ENCODE measurements at regions not wholly inside any gene's neighbourhood (a gene's known extent, or its start where the extent isn't known, plus 50 kb on each side); places are given as distances from the start of the nearest gene placed in this dataset.
"Not testable (repeated sequence)": the region's sequence is repeated elsewhere in the genome, so short reads cannot be mapped to it uniquely, and the experiment has no call there.

DNA sequence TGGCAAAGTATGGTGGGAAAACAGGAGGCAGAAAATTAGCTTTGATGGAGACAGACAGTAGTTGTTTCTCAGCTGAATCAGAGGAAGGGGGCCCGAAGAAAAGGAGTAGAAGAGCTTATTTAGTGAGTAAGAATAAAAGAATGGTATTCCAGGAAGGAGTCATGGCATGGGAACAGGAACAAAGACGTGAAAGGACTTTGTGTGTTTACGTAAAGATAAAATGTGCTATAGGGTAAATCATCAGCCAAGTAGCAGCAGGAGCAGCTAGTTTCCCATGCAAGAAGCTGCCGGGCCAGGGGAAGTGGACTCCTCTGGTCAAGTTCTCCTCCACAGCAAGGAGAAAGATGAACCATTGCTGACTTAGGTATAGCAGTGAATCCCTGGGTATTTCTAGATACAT, 454.5 kb downstream of the HINT1 start:
- no peak for DNase-seq

DNA sequence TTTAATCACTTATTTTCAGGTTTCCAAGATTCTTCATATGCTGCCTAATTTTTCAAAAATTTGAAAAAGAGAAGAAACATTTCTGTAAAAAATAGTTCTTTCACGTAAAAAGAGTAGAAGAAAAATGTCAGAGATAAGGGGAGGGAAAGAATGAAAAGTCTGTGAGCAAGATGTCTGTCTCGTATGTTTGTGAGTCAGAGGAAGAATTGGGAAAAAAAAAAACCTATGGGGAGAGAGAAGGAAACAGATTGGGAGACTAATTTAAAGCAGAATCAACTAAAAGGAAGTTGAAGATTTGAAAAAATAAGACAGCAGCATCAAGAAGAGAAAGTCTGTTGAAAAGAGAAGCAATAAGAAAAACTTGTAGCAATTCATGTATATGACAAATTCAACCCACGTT, 456.3 kb downstream of the HINT1 start:
- no peak for DNase-seq

DNA sequence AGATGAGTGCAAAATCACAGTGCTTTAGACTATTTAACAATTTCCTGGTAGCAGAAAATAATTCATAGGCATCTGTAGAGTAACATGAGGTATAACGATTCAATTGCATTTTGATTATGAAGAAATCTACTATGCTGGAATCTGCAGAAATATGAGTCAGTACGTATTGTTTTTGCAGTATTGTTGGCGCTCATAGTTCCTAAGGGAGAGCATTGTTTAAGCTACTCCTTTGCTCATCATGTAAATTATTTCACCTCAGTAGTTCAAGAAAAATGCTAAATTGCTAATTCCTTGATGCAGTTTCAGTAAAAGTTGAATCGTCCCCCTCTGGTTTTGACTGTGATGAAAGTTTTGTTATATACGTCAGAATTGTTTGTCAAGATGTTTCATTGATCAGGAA, 458.4 kb downstream of the HINT1 start:
- no peak for DNase-seq

DNA sequence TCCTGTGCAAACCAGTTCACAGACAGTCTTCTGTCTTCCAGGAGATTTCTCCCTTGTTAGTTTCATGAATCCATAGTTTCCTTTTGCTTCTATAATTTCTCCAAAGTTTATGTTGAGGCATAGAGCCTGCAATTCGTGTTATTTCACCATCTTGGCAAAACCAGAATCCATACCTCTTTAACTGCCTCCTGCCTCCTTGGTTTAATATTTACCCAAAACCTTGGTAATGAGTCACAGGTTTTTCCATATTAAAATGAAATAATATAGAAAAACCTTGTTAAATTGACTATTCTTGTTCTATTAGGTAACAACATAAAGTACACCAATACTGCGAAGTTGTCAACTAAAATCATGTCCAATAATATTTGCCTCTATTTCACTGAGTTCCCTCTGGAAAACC, 459.7 kb downstream of the HINT1 start:
- no peak for DNase-seq

DNA sequence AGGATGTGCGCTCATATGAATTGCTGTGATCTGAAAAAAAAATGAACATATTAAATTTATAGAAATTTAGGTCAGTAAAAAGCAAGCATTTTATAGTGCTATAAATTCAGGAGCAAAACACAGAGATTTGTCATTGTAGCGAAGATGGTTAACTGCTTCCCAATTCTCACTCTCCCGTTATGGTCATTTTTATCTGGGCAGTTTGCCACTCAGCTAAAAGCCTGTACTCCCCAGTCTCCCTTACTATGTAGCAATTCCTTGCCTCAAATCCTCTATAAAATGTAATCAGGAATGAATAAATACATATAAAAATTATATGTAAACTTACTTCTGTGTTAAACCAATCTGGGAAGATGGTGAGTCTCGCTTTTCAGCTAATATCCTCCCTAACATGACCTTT, 471.5 kb downstream of the HINT1 start:
- no peak for DNase-seq

DNA sequence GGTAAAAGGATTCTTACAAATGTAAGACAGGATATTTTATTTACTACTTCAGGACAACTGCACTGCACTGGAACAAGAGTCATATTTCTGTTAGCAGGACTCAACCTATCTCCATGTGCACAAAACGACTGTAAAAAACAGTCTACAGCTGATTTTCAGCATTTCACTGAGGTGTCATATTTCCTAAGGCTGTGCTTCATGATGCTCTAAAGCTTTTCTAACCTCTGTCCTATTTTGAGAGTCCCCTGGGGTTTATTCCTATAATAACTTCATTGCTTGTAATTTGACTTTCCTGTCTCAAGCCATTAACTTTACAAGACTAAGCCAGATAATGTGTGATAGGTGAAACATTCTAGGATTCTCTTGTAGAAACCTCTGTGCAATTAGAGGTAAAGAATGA, 472.3 kb downstream of the HINT1 start:
- no peak for DNase-seq

DNA sequence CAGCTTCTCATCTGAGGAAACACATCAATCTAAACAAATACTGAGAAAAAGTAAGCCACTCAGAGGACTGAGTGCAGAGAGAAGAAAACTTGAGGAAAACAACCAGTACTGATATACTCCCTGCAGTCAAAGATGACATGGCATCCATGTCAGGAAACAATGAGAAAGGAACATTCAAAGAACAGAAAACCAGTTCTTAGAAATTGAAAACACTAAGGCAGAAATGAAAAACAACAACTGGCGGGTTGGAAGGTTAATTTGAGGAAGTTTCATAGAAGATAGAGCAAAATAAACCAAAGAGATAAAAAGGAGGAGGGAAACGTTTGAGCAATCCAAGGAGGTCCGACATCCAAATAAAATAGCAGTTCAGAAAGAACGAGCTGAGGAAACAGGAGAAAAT, 475.2 kb downstream of the HINT1 start:
- no peak for DNase-seq

DNA sequence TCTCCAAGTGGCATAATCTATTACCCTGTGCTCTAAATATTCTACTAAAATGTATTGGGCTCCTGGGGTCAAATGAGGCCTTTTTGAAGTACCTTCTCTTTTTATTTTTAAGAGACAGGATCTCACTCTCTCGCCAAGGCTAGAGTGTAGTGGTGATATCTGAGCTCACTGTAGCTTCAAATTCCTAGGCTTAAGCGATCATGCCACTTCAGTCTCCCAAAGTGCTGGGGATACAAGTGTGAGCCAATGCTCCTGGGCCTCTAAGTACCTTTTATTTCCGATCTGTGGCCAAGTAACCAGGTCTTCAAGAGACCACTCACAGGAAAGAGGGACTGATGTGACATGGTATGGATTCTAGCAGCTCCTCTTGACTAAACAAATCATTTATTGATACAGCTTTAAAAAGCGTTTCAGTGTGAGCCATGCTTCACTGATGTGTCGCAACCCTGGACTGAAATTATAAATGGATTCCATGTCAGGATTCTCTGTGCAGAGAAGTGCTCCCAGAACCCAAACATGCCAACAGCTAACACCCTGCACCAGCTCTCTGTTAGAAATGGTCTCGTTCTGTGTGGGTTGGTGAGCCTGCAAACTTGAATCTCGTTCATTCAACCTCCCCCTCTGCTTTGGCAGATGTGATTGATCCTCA, 477.8 kb downstream of the HINT1 start:
- DNase-seq = no peak

DNA sequence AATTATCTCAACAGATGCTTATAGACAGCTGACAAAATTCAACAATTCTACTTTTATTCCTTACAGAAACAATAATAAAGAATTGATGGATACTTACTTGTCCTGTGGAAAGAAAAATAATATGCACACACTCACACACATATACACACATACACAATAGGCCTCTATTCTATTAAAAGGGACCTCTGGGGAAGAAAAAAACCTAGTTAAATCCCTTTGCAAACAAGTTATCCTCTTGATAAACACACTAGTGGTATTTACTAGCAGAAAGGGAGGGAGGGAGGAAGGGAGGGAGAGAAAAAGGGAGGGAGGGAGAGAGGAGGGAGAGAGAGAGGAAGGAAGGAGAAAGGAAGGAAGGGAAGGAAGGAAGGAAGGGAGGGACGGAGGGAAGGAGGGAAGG, 486.4 kb downstream of the HINT1 start:
- no peak for DNase-seq

DNA sequence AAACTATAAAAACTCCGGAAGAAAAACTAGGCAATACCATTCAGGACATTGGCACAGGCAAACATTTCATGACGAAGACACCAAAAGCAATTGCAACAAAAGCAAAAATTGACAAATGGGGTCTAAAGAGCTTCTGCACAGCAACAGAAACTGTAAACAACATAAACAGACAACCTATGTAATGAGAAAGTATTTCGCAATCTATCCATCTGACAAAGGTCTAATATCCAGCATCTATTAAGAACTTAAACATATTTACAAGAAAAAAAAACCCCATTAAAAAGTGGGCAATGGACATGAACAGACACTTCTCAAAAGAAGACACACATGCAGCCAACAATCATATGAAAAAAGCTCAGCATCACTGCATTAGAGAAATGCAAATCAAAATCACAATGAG, 498.6 kb downstream of the HINT1 start:
- no peak for DNase-seq

DNA sequence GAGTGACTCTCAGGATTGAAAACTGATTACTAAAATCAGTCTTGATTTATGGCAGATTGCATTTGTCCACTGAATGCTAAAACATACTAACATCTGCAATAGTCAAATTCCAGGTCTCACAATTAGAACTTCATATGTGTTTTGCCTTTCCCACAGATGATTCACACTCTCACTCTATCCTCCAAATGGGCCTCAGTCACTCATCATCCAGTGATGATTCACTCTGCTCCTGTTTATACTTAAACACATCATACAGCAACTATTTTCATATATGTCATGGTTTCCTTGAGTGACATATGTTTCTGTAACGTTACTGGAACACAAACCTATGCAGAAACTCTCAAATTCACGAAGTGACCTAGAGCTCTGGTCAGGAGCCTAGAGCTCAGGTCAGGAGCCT, 512.9 kb downstream of the HINT1 start:
- no peak for DNase-seq

DNA sequence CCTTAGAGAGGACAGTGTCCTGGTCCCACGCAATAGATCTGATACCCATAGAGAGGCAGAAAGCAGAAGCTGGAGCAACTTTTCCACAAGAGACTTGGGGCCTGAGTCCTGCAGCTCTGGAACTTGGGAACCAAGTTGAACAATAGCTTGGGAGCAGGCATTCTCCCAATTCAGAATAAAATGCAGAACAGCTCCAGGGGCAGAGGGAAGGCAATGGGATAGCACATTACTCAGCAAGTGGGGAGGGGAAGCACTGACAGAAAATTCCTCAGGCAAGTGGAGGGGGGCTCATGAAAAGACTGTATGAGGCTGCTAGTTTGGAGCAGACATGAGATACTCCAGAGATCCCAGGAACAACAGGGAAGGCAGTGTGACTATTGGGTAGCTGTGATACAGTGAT, 513.6 kb downstream of the HINT1 start:
- DNase-seq = no peak

DNA sequence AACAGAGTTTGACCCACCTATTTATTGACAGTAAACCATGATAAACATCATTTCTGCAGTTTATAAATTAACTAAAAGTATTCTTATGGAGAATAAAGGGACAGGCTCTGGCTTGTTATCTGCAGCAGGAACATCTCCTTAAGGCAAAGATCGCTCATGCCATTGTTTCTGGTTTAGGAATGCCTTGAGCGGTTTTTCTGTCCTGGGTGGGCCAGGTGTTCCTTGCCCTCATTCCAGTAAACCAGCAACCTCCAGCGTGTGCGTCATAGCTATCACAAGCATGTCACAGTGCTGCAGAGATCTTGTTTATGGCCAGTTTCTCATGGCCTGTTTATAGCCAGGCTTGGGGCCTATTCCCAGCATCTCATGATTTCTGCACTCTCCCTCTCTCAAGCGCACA, 521.7 kb downstream of the HINT1 start:
- no peak for DNase-seq

DNA sequence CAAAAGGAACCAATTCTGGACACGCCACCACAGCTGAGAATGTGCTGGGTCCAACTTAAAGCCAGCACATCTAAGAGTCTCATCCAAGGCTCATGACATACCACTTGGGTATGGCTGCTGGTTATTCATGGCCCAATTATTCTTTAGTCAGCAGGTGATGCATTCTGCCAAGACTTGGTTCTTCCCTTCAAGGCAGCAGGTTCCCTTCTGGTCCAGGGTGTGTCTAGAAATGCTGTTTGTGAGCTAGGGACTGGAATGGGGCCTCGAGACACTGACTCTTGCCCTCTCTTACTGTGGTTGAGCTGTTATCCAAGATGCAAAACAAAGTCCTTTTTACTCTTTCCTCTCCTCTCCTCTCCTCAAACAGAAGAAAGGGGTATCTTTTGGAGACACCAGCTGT, 522.6 kb downstream of the HINT1 start:
- DNase-seq = no peak

DNA sequence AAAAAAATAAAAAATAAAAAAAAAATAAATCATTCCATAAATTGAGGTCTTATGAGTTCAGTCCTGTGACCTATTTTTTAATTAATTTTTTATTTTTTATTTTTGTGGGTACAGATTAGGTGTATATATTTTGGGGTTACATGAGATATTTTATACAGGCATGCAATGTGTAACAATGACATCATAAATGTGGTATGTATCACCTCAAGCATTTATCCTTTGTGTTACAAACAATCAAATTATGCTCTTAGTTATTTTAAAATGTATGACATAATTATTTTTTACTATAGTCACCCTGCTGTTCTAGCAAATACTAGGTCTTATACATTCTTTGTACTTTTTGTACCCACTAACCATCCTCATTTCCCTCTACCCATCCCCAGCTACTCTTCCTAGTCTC, 537.9 kb downstream of the HINT1 start:
- DNase-seq = no peak

DNA sequence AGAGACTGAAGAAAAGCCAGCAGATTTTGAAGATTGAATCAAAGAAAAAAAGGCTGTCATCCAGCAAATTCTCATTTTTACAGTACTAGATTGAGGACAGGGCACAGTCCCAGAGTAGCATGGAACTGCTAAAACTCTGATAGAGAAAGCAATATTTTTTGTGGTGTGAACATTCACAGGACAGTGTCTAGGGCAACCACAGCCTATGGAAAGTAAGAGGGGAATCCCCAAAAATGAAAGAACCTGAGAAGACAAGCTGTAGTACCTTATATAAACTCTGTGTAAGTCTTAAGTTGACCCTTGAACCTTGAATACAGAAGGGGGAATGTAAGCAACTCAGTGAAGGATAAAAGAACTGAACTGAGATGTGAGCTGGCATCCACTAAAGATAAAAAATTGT, 540.3 kb downstream of the HINT1 start:
- no peak for DNase-seq

DNA sequence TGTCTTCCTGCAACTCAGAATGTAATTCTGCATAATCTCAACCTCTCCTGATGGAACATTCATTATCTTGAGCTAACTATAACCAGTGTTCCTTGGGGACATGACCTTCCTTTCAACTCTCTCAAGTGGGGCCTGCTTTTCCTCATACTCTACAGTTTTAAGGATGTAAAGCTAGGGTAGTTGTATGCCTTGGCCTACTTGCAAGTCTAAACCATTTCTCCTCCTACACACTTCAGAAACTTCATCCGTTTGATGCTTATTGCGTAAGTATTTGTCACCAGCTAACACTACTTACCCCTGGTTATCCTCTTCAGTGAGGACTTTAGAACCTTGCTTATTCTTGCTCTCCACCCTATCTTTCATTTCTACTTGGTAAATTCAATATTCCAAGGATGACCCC, 548.9 kb downstream of the HINT1 start:
- no peak for DNase-seq

DNA sequence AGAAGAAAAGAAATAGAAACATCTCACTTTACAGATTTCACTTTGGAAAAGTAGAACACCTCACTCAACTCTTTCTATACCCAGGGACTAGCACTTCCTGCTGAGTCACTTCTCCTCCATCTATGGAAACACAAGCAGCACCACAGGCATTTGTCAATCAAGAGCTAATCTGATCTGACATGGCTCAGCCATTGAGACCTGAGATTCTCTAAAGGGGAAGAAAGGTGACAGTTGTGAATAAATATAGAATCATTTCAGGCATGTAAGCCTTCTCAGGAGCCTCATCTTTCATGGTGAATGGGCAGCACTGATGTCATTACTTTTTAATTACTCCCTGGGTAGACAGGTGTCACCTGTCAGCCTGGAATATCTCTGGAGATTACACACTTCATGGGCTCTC, 559.8 kb downstream of the HINT1 start:
- no peak for DNase-seq

DNA sequence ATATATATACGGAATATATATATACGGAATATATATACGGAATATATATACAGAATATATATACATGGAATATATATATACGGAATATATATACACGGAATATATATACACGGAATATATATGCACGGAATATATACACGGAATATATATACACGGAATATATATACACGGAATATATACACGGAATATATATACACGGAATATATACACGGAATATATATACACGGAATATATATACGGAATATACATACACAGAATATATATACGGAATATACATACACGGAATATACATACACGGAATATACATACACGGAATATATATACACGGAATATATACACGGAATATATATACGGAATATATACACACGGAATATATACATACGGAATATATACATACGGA, 568.4 kb downstream of the HINT1 start:
- DNase-seq = not testable (repeated sequence)

DNA sequence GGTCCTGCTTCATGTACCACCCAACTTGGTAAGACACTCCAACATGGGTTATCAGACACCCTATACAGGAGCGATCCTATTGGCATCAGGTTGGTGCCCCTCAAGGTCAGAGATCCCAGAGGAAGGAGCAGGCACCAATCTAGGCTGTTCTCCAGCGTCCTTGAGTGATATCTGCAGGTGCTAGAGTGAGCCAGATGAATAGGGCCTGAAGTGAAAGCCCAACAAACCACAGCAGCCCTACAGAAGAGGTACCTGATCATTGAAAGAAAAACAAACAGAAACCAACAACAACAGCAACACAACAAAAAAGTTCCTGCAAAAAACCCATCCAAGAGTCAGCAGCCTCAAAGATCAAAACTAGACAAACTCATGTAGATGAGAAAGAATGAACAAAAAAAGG, 584.8 kb downstream of the HINT1 start:
- DNase-seq = no peak

DNA sequence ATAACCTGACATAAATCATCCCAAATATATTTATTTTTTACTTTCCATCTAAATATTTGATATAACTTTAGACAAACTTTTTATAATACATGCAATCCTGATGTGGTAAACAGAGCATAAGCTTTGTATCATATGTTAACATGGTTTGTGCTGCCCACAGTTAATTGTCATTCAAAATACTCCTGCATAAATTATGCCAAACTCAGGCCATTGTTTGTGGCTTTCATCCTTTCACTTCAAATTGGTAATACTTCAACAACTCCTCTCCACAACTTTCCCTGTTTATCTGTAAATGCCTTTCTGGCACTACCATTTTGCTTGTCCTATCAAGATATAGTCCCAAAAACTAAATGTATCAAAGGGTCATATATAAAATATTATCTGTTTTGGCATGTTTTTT, 586.7 kb downstream of the HINT1 start:
- DNase-seq = no peak

DNA sequence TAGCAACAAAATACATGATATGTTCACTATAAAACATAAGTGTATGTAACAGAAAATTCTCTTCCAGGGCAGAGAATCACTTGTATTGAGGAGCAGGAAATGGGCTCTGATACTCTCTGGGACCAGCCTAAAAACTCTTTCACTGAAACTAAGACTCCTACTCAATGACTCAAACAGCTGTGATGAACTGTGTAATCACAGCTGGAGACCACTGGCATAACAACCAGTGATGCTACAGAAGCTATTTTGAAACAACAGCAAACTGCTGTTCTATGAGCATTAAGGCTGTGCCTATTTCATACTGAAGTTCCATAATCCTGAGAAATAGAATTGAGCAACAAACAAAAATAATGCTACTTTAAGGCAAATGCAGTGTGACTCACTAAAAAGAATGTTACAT, 594.0 kb downstream of the HINT1 start:
- DNase-seq = no peak

DNA sequence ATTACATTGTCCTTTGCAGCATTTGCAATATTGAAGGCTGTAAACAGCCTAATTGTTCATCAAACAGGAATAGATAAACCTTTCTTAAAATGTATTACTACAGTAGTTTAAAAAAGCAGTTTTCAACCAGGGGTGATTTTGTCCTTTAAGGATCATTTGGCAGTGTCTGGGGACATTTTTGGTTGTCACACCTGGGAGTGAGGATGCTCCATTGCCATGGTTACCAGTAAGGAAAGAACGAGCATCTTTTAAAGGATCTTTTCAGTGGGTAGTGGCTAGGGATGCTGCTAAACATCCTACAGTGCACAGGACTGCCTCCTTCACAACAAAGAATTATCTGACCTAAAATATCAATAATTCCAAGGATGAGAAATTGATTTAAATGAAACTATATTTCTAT, 596.3 kb downstream of the HINT1 start:
- DNase-seq = no peak

DNA sequence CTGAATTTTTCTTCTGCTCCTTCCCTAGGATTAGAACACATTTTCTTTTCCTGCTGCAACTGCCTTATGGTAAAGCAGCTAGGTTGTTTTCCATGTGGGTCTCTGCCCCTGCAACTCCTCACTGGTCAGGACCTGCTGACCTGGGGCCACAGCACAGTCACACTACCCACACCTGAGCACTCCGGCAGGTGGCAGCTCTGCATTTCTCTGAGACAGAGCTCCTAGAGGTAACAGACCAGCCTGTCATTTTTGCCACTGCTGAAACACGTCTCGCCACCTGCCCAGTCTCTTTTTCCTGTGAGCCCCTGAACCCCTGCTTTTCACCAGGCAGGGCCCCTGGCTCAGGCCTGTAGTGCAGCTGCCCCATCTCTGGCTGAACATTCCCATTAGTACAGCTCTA, 609.6 kb downstream of the HINT1 start:
- DNase-seq = no peak

DNA sequence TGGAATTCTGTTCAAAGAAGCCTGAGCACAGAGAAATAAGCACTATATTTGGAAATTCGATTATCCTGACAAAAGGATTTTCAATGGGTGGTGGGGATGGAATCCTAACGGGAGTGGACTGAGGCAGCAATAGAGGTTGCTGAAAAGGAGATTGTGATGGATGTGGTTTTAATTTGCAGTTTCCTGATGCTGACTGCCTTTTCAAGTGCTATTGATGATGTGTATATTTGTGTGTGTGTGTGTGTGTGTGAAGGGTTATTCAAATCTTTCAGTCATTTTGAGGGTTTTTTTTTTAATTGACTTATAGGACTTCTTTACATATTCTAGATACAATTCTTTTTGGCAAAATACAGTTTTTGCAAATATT, 614.5 kb downstream of the HINT1 start:
- DNase-seq = no peak

Data from activated CD4-positive, alpha-beta T cell treated with anti-CD3 and anti-CD28 coated beads, Interleukin-2, amount 50 U/mL, for 48 hours (primary cell).